Caco-2 (cell line): ENCODE measurements at regions not wholly inside any gene's neighbourhood (a gene's known extent, or its start where the extent isn't known, plus 50 kb on each side); places are given as distances from the start of the nearest gene placed in this dataset.

Experiments used
- BruUV-seq: library from RNA; stranded (reverse); fragments of 400-500 nt; replicated peaks from 2 replicates; lab custom pipeline; 2021; lab: Mats Ljungman, UMichigan
- CTCF ChIA-PET: fragments of 300-600 bp; sonication (Branson Sonifier 250); formaldehyde crosslinking; loops from one replicate; lab custom pipeline; 2022; ENCODE audit warnings: antibody characterized with exemption; lab: Charles Lee
- POLR2A ChIA-PET: fragments of 300-600 bp; sonication (Branson Sonifier 250); formaldehyde crosslinking; loops from one replicate; lab custom pipeline; 2022; ENCODE audit warnings: antibody characterized with exemption; lab: Charles Lee
- DNase-seq, 2 experiments: peaks; one replicate each; pipeline versions ENCODE4 v3.0.0 to v3.0.0-alpha.2; 2020 to 2022
- H3K27me3 ChIP-seq: replicated peaks from 2 replicates; pipeline ENCODE4 v1.6.0; 2011; ENCODE audit warnings: low read length; ENCODE audit not compliant: control insufficient read depth, insufficient read depth
- H3K36me3 ChIP-seq: 2 replicates; pipeline ENCODE4 v1.5.1; 2011; ENCODE audit warnings: low read length; ENCODE audit not compliant: control insufficient read depth, insufficient read depth
- H3K4me1 ChIP-seq: fragments of 250-450 bp; sonication (Bioruptor Pico); 2 replicates; pipeline ENCODE4 v1.5.1; 2020; ENCODE audit warnings: mild to moderate bottlenecking
- H3K4me3 ChIP-seq: 2 replicates; pipeline ENCODE4 v1.5.1; 2011; ENCODE audit warnings: low read depth, mild to moderate bottlenecking, control low read depth, low read length
- H3K9me3 ChIP-seq: fragments of 250-450 bp; sonication (Bioruptor Pico); 2 replicates; pipeline ENCODE4 v1.5.1; 2020; ENCODE audit warnings: mild to moderate bottlenecking, moderate library complexity
- H3K27ac Mint-ChIP-seq: one replicate; pipeline ENCODE4 v1.8.0; 2022; ENCODE audit warnings: mixed read lengths; ENCODE audit not compliant: unreplicated experiment
- H3K27me3 Mint-ChIP-seq: one replicate; pipeline ENCODE4 v1.8.0; 2022; ENCODE audit warnings: mixed read lengths; ENCODE audit not compliant: insufficient read depth, unreplicated experiment
- H3K36me3 Mint-ChIP-seq: one replicate; pipeline ENCODE4 v1.8.0; 2022; ENCODE audit warnings: mild to moderate bottlenecking, mixed read lengths; ENCODE audit not compliant: insufficient read depth, unreplicated experiment
- H3K4me1 Mint-ChIP-seq: one replicate; pipeline ENCODE4 v1.8.0; 2022; ENCODE audit warnings: low read depth, mixed read lengths; ENCODE audit not compliant: unreplicated experiment
- H3K4me3 Mint-ChIP-seq: one replicate; pipeline ENCODE4 v1.8.0; 2022; ENCODE audit warnings: mild to moderate bottlenecking, moderate library complexity, mixed read lengths; ENCODE audit not compliant: unreplicated experiment
- H3K9me3 Mint-ChIP-seq: one replicate; pipeline ENCODE4 v1.8.0; 2022; ENCODE audit warnings: mixed read lengths; ENCODE audit not compliant: unreplicated experiment
- intact Hi-C: fragments of 100-400 bp; cut with micrococcal nuclease; formaldehyde crosslinking; loops from one replicate; pipeline ENCODE4 v1.10.0; 2022; ENCODE audit not compliant: unreplicated experiment
- TF ChIP-seq, protein P1 (sequence below), 2 experiments: fragments of 200-600 bp in 1 of 2; IDR thresholded peaks; 1 replicate in 1 of 2; 2 replicates in 1 of 2; pipeline versions ENCODE4 v1.5.1 to v1.8.0; 2011 to 2022; ENCODE audit warnings: antibody characterized with exemption in 1 of 2, control low read depth in 1 of 2, inconsistent platforms in 1 of 2, low read depth in 1 of 2, low read length in 1 of 2, mild to moderate bottlenecking in 1 of 2, moderate library complexity in 1 of 2; ENCODE audit not compliant: insufficient read depth in 1 of 2, severe bottlenecking in 1 of 2, unreplicated experiment in 1 of 2

DNA sequence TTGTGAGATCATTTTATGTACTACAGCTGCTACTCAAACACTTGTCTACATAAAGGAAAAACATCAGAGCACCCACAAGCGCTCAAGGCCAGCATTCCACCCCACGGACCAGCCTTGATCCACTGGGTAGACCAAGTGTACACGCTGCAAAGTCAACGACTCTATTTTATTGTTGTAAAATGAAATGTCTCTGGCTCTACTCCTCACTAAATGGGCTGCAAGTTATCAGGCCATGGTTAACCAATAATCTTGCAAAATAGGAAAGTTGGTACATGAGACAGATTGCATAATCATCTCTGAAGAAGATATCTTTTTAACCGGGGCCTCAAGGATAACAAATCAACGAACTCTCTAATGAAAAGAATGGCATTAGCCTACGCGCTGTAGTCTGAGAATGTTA is 69.9 kb upstream of the FOXN3 start:
- intact Hi-C loops: no loop called here
- Histone ChIP-seq H3K27me3 (no peaks in the 10 kb centered on the region), H3K4me3 (no peak overlapping the region), H3K36me3 (no peaks in the 10 kb centered on the region), H3K9me3 (no peaks in the 10 kb centered on the region), H3K4me1 (no peaks in the 10 kb centered on the region)
- no peaks in the 10 kb centered on the region for H3K9me3 Mint-ChIP-seq
- no peak overlapping the region for H3K27ac Mint-ChIP-seq
- H3K4me1 Mint-ChIP-seq: no peaks in the 10 kb centered on the region
- TF ChIP-seq, protein P1, sequence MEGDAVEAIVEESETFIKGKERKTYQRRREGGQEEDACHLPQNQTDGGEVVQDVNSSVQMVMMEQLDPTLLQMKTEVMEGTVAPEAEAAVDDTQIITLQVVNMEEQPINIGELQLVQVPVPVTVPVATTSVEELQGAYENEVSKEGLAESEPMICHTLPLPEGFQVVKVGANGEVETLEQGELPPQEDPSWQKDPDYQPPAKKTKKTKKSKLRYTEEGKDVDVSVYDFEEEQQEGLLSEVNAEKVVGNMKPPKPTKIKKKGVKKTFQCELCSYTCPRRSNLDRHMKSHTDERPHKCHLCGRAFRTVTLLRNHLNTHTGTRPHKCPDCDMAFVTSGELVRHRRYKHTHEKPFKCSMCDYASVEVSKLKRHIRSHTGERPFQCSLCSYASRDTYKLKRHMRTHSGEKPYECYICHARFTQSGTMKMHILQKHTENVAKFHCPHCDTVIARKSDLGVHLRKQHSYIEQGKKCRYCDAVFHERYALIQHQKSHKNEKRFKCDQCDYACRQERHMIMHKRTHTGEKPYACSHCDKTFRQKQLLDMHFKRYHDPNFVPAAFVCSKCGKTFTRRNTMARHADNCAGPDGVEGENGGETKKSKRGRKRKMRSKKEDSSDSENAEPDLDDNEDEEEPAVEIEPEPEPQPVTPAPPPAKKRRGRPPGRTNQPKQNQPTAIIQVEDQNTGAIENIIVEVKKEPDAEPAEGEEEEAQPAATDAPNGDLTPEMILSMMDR (IDR thresholded peaks at IDR 0.05; ENCODE audit: insufficient read depth in 1 of 2, low read depth in 1 of 2, low read length in 1 of 2, severe bottlenecking in 1 of 2, unreplicated experiment in 1 of 2): no peak
- H3K4me3 Mint-ChIP-seq: no peak overlapping the region
- DNase-seq: no peak
- H3K27me3 Mint-ChIP-seq: no peaks in the 10 kb centered on the region
- H3K36me3 Mint-ChIP-seq: no peaks in the 10 kb centered on the region
- POLR2A ChIA-PET: no interaction called here
- BruUV-seq: no TSS peak
- CTCF ChIA-PET: no interaction called here

DNA sequence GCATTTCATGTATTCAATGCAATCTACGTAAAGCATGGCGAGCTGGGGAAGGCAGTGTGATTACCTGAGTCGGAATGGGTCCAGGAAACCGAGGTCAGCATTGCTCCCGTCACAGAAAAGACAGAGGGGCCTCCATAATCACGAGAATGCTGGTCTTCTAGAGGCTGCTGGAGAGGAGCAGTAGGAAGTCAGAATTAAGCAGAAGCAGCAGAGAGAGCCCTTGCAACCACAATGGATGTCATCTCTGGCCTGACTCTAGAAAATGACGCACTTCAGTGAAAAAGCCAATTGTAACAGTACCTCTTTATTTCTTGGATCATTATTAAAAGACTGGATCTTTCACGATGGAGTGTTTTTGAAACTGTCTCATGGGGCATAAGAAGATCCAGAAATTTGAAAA is 69.5 kb upstream of the FOXN3 start:
- no peak overlapping the region for H3K27ac Mint-ChIP-seq
- H3K4me1 Mint-ChIP-seq: no peaks in the 10 kb centered on the region

DNA sequence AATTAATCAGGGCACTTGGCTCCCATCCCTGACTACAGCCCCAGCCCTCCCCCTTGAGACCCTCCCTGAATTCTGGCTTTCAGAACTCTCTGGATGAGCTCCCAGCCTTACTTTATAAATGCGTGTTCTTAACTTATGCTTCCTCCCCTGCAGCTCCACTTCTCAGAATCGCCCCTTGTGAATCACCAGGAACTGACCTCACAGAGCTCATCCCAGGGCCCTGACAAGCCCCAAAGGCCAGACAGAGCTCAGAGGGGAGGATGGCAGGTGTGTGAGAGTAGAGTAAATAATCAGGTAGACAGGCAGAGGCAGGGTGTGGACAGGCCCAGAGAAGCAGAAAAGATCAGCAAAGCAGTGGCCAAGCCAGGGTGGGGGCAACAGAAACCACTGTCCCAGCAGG is 68.2 kb upstream of the FOXN3 start:
- no peaks in the 10 kb centered on the region for H3K9me3 Mint-ChIP-seq
- Histone ChIP-seq H3K4me1 (no peaks in the 10 kb centered on the region), H3K4me3 (no peak overlapping the region), H3K27me3 (no peaks in the 10 kb centered on the region), H3K36me3 (no peaks in the 10 kb centered on the region), H3K9me3 (no peaks in the 10 kb centered on the region)
- intact Hi-C loops: no loop called here
- CTCF ChIA-PET: no interaction called here
- no peak overlapping the region for H3K27ac Mint-ChIP-seq
- BruUV-seq: no TSS peak
- DNase-seq: no peak
- no peaks in the 10 kb centered on the region for H3K27me3 Mint-ChIP-seq
- no peaks in the 10 kb centered on the region for H3K36me3 Mint-ChIP-seq
- TF ChIP-seq, protein P1 (IDR thresholded peaks at IDR 0.05; ENCODE audit: insufficient read depth in 1 of 2, low read depth in 1 of 2, low read length in 1 of 2, severe bottlenecking in 1 of 2, unreplicated experiment in 1 of 2): no peak
- H3K4me3 Mint-ChIP-seq: no peak overlapping the region
- POLR2A ChIA-PET: no interaction called here
- no peaks in the 10 kb centered on the region for H3K4me1 Mint-ChIP-seq

More for the DNA sequence above, 69.5 kb upstream of the FOXN3 start:
- no peaks in the 10 kb centered on the region for H3K9me3 Mint-ChIP-seq
- TF ChIP-seq, protein P1 (IDR thresholded peaks at IDR 0.05; ENCODE audit: insufficient read depth in 1 of 2, low read depth in 1 of 2, low read length in 1 of 2, severe bottlenecking in 1 of 2, unreplicated experiment in 1 of 2): no peak
- intact Hi-C loops: no loop called here
- Histone ChIP-seq H3K9me3 (no peaks in the 10 kb centered on the region), H3K4me1 (no peaks in the 10 kb centered on the region), H3K36me3 (no peaks in the 10 kb centered on the region), H3K27me3 (no peaks in the 10 kb centered on the region), H3K4me3 (no peak overlapping the region)
- BruUV-seq: no TSS peak
- DNase-seq: no peak
- H3K4me3 Mint-ChIP-seq: no peak overlapping the region
- ChIA-PET POLR2A (no interaction called here), CTCF (no interaction called here)
- H3K36me3 Mint-ChIP-seq: no peaks in the 10 kb centered on the region
- no peaks in the 10 kb centered on the region for H3K27me3 Mint-ChIP-seq
